H1 (cell line): ENCODE measurements at regions not wholly inside any gene's neighbourhood (a gene's known extent, or its start where the extent isn't known, plus 50 kb on each side); places are given as distances from the start of the nearest gene placed in this dataset.

Experiments used
- BCL11A ChIP-seq, 2 experiments: IDR thresholded peaks; one replicate each; pipeline ENCODE4 v1.6.1; 2011; ENCODE audit warnings: low read depth in 2 of 2, low read length in 2 of 2, mild to moderate bottlenecking in 2 of 2
- SIN3A ChIP-seq, 2 experiments: IDR thresholded peaks in 1 of 2; conservative IDR thresholded peaks in 1 of 2; 2 replicates each; pipeline ENCODE4 v1.6.1; 2011 to 2012; ENCODE audit warnings: low read length in 2 of 2, improper control_type of control experiment in 1 of 2, low read depth in 1 of 2, mild to moderate bottlenecking in 1 of 2

GRCh38 chr7:142460402-142461117 is 202.7 kb upstream of the PRSS58 start (continued):
- TF ChIP-seq SIN3A (conservative IDR thresholded peaks at IDR 0.05 in 1 of 2, IDR thresholded peaks at IDR 0.05 in 1 of 2; ENCODE audit: low read depth in 1 of 2, low read length in 2 of 2) (no peak), BCL11A (IDR thresholded peaks at IDR 0.05; ENCODE audit: low read depth in 2 of 2, low read length in 2 of 2) (no peak)
